CD14-positive monocyte (primary cell): ENCODE measurements at regions not wholly inside any gene's neighbourhood (a gene's known extent, or its start where the extent isn't known, plus 50 kb on each side); places are given as distances from the start of the nearest gene placed in this dataset.

Experiments used
- DNase-seq, 3 donors: peaks; one replicate each; pipeline ENCODE4 v3.0.0-alpha.2; 2011 to 2022
- H2AFZ ChIP-seq: 2 replicates; pipeline ENCODE4 v1.6.0; 2012; ENCODE audit warnings: mild to moderate bottlenecking, low read depth, low read length, inconsistent platforms; ENCODE audit not compliant: insufficient read depth, poor library complexity, severe bottlenecking
- H3K27ac ChIP-seq, 2 donors: 1 replicate in 1 of 2; 2 replicates in 1 of 2; pipeline ENCODE4 v1.5.1; 2012 to 2013; ENCODE audit warnings: low read length in 2 of 2, control low read depth in 1 of 2, inconsistent platforms in 1 of 2, low read depth in 1 of 2, mild to moderate bottlenecking in 1 of 2
- H3K27me3 ChIP-seq, 2 donors: one replicate each; pipeline versions ENCODE4 v1.6.0 to v1.6.1; 2011 to 2013; ENCODE audit warnings: low read length in 2 of 2; ENCODE audit not compliant: control insufficient read depth in 2 of 2, insufficient read depth in 2 of 2
- H3K36me3 ChIP-seq, 2 donors: replicated peaks in 1 of 2; 1 replicate in 1 of 2; 2 replicates in 1 of 2; pipeline versions ENCODE4 v1.5.1 to v1.6.1; 2012 to 2013; ENCODE audit warnings: low read length in 2 of 2, control low read depth in 1 of 2, inconsistent platforms in 1 of 2, mild to moderate bottlenecking in 1 of 2; ENCODE audit not compliant: insufficient read depth in 2 of 2, control insufficient read depth in 1 of 2
- H3K4me1 ChIP-seq, 2 donors: 1 replicate in 1 of 2; 2 replicates in 1 of 2; pipeline versions ENCODE4 v1.5.1 to v1.6.1; 2012 to 2013; ENCODE audit warnings: low read length in 2 of 2, control low read depth in 1 of 2, inconsistent platforms in 1 of 2, mild to moderate bottlenecking in 1 of 2, moderate library complexity in 1 of 2; ENCODE audit not compliant: insufficient read depth in 2 of 2, control insufficient read depth in 1 of 2
- H3K4me2 ChIP-seq: replicated peaks from 2 replicates; pipeline ENCODE3; 2012; ENCODE audit warnings: low read length, moderate library complexity, mild to moderate bottlenecking; ENCODE audit not compliant: poor library complexity, severe bottlenecking; ENCODE audit errors: extremely low read depth
- H3K4me3 ChIP-seq, 3 experiments: fragments of 200-600 bp in 1 of 3; sonication (generic) in 1 of 3; replicated peaks in 1 of 3; 1 replicate in 2 of 3; 2 replicates in 1 of 3; pipeline ENCODE4 v1.5.1; 2011 to 2013; ENCODE audit warnings: low read length in 3 of 3, mild to moderate bottlenecking in 3 of 3, control low read depth in 2 of 3, low read depth in 2 of 3, inconsistent platforms in 1 of 3, moderate library complexity in 1 of 3
- H3K79me2 ChIP-seq: 2 replicates; pipeline ENCODE4 v1.6.0; 2012; ENCODE audit warnings: mild to moderate bottlenecking, control low read depth, inconsistent platforms, low read length, moderate library complexity; ENCODE audit not compliant: insufficient read depth
- H3K9ac ChIP-seq: 2 replicates; pipeline ENCODE4 v1.6.0; 2017; ENCODE audit warnings: low read length, mild to moderate bottlenecking; ENCODE audit not compliant: insufficient read depth, poor library complexity, severe bottlenecking
- H3K9me3 ChIP-seq, 2 donors: replicated peaks in 1 of 2; 1 replicate in 1 of 2; 2 replicates in 1 of 2; pipeline versions ENCODE4 v1.5.1 to v1.6.1; 2012 to 2013; ENCODE audit warnings: low read length in 2 of 2, control low read depth in 1 of 2; ENCODE audit not compliant: control insufficient read depth in 1 of 2, insufficient read depth in 1 of 2
- H4K20me1 ChIP-seq: 2 replicates; pipeline ENCODE4 v1.6.0; 2012; ENCODE audit warnings: mild to moderate bottlenecking, low read length, control low read depth, moderate library complexity; ENCODE audit not compliant: insufficient read depth
- H3K27ac Mint-ChIP-seq, 7 donors: one replicate each; pipeline ENCODE4 v1.8.0; 2020; ENCODE audit warnings: mild to moderate bottlenecking in 7 of 7, mixed read lengths in 7 of 7, moderate library complexity in 6 of 7, inconsistent platforms in 2 of 7
- H3K27me3 Mint-ChIP-seq, 3 donors: one replicate each; pipeline ENCODE4 v1.8.0; 2021 to 2022; ENCODE audit warnings: low read depth in 3 of 3, mild to moderate bottlenecking in 3 of 3, mixed read lengths in 3 of 3, moderate library complexity in 3 of 3, inconsistent platforms in 1 of 3
- H3K36me3 Mint-ChIP-seq, 2 donors: one replicate each; pipeline ENCODE4 v1.8.0; 2020; ENCODE audit warnings: mixed read lengths in 2 of 2, inconsistent platforms in 1 of 2, mild to moderate bottlenecking in 1 of 2
- H3K4me1 Mint-ChIP-seq: one replicate; pipeline ENCODE4 v1.8.0; 2020; ENCODE audit warnings: mild to moderate bottlenecking, mixed read lengths
- H3K4me3 Mint-ChIP-seq, 2 donors: one replicate each; pipeline ENCODE4 v1.8.0; 2020; ENCODE audit warnings: mild to moderate bottlenecking in 2 of 2, mixed read lengths in 2 of 2, moderate library complexity in 1 of 2
- H3K9me3 Mint-ChIP-seq, 7 donors: one replicate each; pipeline ENCODE4 v1.8.0; 2020 to 2022; ENCODE audit warnings: mixed read lengths in 7 of 7, mild to moderate bottlenecking in 6 of 7, moderate library complexity in 6 of 7, inconsistent platforms in 2 of 7
- WGBS: methylation state at CpG from one replicate; pipeline ENCODE4 v1.1.5; 2013; ENCODE audit warnings: missing lambda C conversion rate; ENCODE audit not compliant: insufficient coverage; 5-methylcytosine and 5-hydroxymethylcytosine counted together
- intact Hi-C, 2 donors: fragments of 100-400 bp; cut with micrococcal nuclease; formaldehyde crosslinking; loops; one replicate each; pipeline versions ENCODE4 v1.15.0 to v1.15.1; 2023
- TF ChIP-seq, protein P1 (sequence below): fragments of 200-600 bp; IDR thresholded peaks from one replicate; pipeline ENCODE4 v1.8.0; 2022; ENCODE audit warnings: antibody characterized with exemption, mild to moderate bottlenecking

DNA sequence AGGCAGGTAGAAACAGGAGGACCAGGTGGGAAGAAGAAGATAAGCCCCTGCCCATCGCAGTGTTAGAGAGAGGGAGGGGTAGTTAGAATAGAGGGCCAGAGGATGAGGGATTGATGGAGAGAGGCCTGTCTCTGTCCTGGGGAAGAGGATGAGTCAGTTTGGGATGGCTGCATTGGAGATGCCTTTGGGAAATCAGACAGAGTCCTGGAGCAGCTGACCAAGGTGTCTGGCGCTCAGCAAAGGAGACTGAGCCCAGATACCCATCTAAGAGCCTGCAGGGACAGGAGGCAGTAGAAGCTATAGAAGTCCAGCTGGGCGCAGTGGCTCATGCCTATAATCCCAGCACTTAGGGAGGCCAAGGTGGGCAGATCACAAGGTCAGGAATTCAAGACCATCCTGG lies 177.8 kb upstream of the HAAO start:
- H4K20me1 ChIP-seq, result no peaks in the 10 kb centered on the region
- no peaks in the 10 kb centered on the region for H3K27me3 ChIP-seq
- no peak for DNase-seq
- intact Hi-C loops, result loop anchor here in 1 of 2 donors (10.0 kb wide), 2 partner anchors 155 to 515 kb away; no protein-coding TSS in a partner anchor
- H2AFZ ChIP-seq, result no peak overlapping the region
- H3K9me3 ChIP-seq, result no peaks in the 10 kb centered on the region
- TF ChIP-seq, protein P1, sequence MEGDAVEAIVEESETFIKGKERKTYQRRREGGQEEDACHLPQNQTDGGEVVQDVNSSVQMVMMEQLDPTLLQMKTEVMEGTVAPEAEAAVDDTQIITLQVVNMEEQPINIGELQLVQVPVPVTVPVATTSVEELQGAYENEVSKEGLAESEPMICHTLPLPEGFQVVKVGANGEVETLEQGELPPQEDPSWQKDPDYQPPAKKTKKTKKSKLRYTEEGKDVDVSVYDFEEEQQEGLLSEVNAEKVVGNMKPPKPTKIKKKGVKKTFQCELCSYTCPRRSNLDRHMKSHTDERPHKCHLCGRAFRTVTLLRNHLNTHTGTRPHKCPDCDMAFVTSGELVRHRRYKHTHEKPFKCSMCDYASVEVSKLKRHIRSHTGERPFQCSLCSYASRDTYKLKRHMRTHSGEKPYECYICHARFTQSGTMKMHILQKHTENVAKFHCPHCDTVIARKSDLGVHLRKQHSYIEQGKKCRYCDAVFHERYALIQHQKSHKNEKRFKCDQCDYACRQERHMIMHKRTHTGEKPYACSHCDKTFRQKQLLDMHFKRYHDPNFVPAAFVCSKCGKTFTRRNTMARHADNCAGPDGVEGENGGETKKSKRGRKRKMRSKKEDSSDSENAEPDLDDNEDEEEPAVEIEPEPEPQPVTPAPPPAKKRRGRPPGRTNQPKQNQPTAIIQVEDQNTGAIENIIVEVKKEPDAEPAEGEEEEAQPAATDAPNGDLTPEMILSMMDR, result no peak
- 60% methylated on average over 3 of the region's 3 CpGs for WGBS
- H3K4me2 ChIP-seq, result no peak overlapping the region
- H3K36me3 Mint-ChIP-seq, result peaks cover 0 to 1% of the 10 kb centered on the region in 2 donors
- no peak overlapping the region for H3K27ac ChIP-seq
- peak overlapping the region in 2 of 7 donors; percentile 18 to 45 for H3K27ac Mint-ChIP-seq
- H3K4me1 ChIP-seq, result peaks cover 43 to 55% of the 10 kb centered on the region in 2 donors
- peaks cover 75% of the 10 kb centered on the region for H3K4me1 Mint-ChIP-seq
- H3K4me3 Mint-ChIP-seq, result no peak overlapping the region
- no peaks in the 10 kb centered on the region for H3K36me3 ChIP-seq
- H3K4me3 ChIP-seq, result no peak overlapping the region
- H3K9me3 Mint-ChIP-seq, result peaks cover 0 to 2% (median 0%) of the 10 kb centered on the region in 7 donors
- no peaks in the 10 kb centered on the region for H3K79me2 ChIP-seq
- no peak overlapping the region for H3K9ac ChIP-seq
- peaks cover 0 to 3% (median 1%) of the 10 kb centered on the region in 3 donors for H3K27me3 Mint-ChIP-seq

DNA sequence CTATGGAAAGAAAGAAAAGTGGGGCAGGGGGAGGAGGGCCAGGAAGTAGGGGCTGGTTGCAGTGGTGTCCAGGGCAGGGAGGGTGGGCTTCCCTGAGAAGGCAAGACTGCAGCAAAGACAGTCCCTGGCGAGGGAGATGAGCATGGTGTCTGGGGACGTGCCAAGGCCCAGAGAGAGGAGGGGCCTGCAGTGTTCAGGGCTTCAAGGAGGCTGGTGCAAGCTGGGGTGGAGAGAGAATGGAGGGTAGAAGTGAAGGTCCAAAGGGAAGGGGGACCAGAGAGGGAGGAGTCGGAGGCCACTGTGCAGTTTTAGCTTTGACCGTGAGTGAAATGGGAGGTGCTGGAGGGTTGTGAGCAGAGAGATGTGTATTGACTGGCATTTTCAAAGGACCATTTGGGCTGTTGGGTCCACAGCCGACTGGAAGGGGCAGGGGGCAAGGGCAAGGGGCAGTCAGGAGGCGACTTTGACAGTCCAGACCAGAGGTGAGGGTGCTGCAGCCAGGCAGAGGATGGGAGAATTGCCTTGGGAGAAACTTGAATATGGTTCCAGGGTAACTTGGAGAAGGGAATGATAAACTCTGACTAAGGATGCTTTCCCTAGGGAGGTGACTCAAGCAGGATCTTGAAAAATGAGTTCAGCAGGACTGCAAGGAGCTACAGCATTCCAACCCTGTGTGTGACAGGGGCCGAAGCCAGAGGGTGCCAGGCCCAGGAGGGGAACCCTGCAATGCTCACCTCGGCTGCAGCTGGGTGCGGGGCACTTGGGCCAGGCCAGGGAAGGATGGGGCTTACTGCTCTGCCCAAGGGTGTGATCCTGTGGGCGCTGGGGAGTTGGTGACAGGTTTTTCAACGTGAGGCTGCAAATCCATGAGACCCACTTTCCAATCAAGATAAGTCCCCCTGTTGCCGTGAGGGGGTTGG lies 177.1 kb upstream of the HAAO start:
- no peaks in the 10 kb centered on the region for H3K27me3 ChIP-seq
- H3K4me3 Mint-ChIP-seq, result no peak overlapping the region
- H3K27me3 Mint-ChIP-seq, result peaks cover 0 to 3% (median 1%) of the 10 kb centered on the region in 3 donors
- TF ChIP-seq, protein P1, result no peak
- 48% methylated on average over 9 of the region's 12 CpGs for WGBS
- no peak overlapping the region for H2AFZ ChIP-seq
- H3K9me3 Mint-ChIP-seq, result peaks cover 0 to 2% (median 0%) of the 10 kb centered on the region in 7 donors
- intact Hi-C loops, result loop anchor here (10.0 kb wide), 3 partner anchors 135 to 515 kb away; no protein-coding TSS in a partner anchor
- H3K79me2 ChIP-seq, result no peaks in the 10 kb centered on the region
- no peaks in the 10 kb centered on the region for H3K9me3 ChIP-seq
- no peak overlapping the region for H3K9ac ChIP-seq
- DNase-seq, result no peak
- H3K36me3 ChIP-seq, result no peaks in the 10 kb centered on the region
- no peak overlapping the region for H3K27ac ChIP-seq
- peaks cover 76% of the 10 kb centered on the region for H3K4me1 Mint-ChIP-seq
- no peak overlapping the region for H3K4me2 ChIP-seq
- H4K20me1 ChIP-seq, result no peaks in the 10 kb centered on the region
- peak overlapping the region in 3 of 7 donors; percentile 4 to 67 (median 17) for H3K27ac Mint-ChIP-seq
- peaks cover 43 to 55% of the 10 kb centered on the region in 2 donors for H3K4me1 ChIP-seq
- peaks cover 0 to 1% of the 10 kb centered on the region in 2 donors for H3K36me3 Mint-ChIP-seq
- no peak overlapping the region for H3K4me3 ChIP-seq
